Left ventricle myocardium inferior (tissue), 1 donor: ENCODE measurements at regions not wholly inside any gene's neighbourhood (a gene's known extent, or its start where the extent isn't known, plus 50 kb on each side); places are given as distances from the start of the nearest gene placed in this dataset.

ENCODE experiments used
- DNase-seq: peaks from one replicate; pipeline ENCODE4 v3.0.0-alpha.2; 2020
- H3K27ac ChIP-seq: fragments of 200-600 bp; replicated peaks from 2 replicates; pipeline ENCODE4 v1.8.0; 2021
- H3K27me3 ChIP-seq: fragments of 200-600 bp; 2 replicates; pipeline ENCODE4 v1.8.0; 2021; ENCODE audit warnings: low read depth
- H3K36me3 ChIP-seq: fragments of 200-600 bp; 2 replicates; pipeline ENCODE4 v1.8.0; 2021
- H3K4me1 ChIP-seq: fragments of 200-600 bp; 2 replicates; pipeline ENCODE4 v1.8.0; 2021
- H3K4me3 ChIP-seq: fragments of 200-600 bp; 2 replicates; pipeline ENCODE4 v1.8.0; 2021; ENCODE audit warnings: mild to moderate bottlenecking, moderate library complexity
- H3K9me3 ChIP-seq: fragments of 200-600 bp; replicated peaks from 2 replicates; pipeline ENCODE4 v1.8.0; 2021
- CTCF ChIP-seq: fragments of 200-600 bp; IDR thresholded peaks from 2 replicates; pipeline ENCODE4 v1.8.0; 2021; ENCODE audit warnings: antibody characterized with exemption, mild to moderate bottlenecking, borderline replicate concordance
- intact Hi-C: fragments of 100-400 bp; cut with micrococcal nuclease; formaldehyde crosslinking; loops from one replicate; pipeline ENCODE4 v1.11.0; 2022
- donor health status: DM: no; HTN: yes; CAD: no; lungs with severe emphysema.

GRCh38 chr7:130937016-130937415 is 203.0 kb upstream of the KLF14 start:
- intact Hi-C loops: no loop called here
- Histone ChIP-seq H3K4me3 (no peak overlapping the region), H3K27ac (no peak overlapping the region), H3K36me3 (peaks cover 15% of the 10 kb centered on the region), H3K4me1 (peaks cover 53% of the 10 kb centered on the region), H3K27me3 (no peaks in the 10 kb centered on the region), H3K9me3 (no peaks in the 10 kb centered on the region)
- TF ChIP-seq CTCF: no peak
- no peak for DNase-seq

GRCh38 chr7:130937830-130938229 is 203.8 kb upstream of the KLF14 start:
- H3K36me3 ChIP-seq: peaks cover 14% of the 10 kb centered on the region
- intact Hi-C loops: no loop called here
- no peak overlapping the region for H3K4me3 ChIP-seq
- H3K4me1 ChIP-seq: peaks cover 60% of the 10 kb centered on the region
- no peaks in the 10 kb centered on the region for H3K27me3 ChIP-seq
- no peak for DNase-seq
- peak overlapping the region; percentile 78 for H3K27ac ChIP-seq
- no peaks in the 10 kb centered on the region for H3K9me3 ChIP-seq
- no peak for TF ChIP-seq CTCF

GRCh38 chr7:130938661-130939060 is 204.7 kb upstream of the KLF14 start:
- peaks cover 68% of the 10 kb centered on the region for H3K4me1 ChIP-seq
- H3K36me3 ChIP-seq: peaks cover 9% of the 10 kb centered on the region
- no peak for TF ChIP-seq CTCF
- no peaks in the 10 kb centered on the region for H3K9me3 ChIP-seq
- intact Hi-C loops: no loop called here
- no peak overlapping the region for H3K4me3 ChIP-seq
- no peaks in the 10 kb centered on the region for H3K27me3 ChIP-seq
- peak overlapping the region; percentile 78 for H3K27ac ChIP-seq
- no peak for DNase-seq

GRCh38 chr7:130939321-130940095 is 205.5 kb upstream of the KLF14 start:
- Histone ChIP-seq H3K27ac (peak overlapping the region; percentile 78), H3K27me3 (no peaks in the 10 kb centered on the region), H3K9me3 (no peaks in the 10 kb centered on the region), H3K36me3 (peaks cover 10% of the 10 kb centered on the region), H3K4me3 (peak overlapping the region; percentile 61), H3K4me1 (peaks cover 76% of the 10 kb centered on the region)
- no peak for DNase-seq
- TF ChIP-seq CTCF: no peak
- intact Hi-C loops: no loop called here

GRCh38 chr7:130940326-130940725 is 206.3 kb upstream of the KLF14 start:
- H3K27me3 ChIP-seq: no peaks in the 10 kb centered on the region
- intact Hi-C loops: no loop called here
- H3K36me3 ChIP-seq: peaks cover 12% of the 10 kb centered on the region
- H3K27ac ChIP-seq: peak overlapping the region; percentile 78
- H3K4me1 ChIP-seq: peaks cover 85% of the 10 kb centered on the region
- DNase-seq: no peak
- no peaks in the 10 kb centered on the region for H3K9me3 ChIP-seq
- TF ChIP-seq CTCF: no peak
- H3K4me3 ChIP-seq: peak overlapping the region; percentile 61
